Mucosa of descending colon (tissue), 3 donors: ENCODE measurements at regions not wholly inside any gene's neighbourhood (a gene's known extent, or its start where the extent isn't known, plus 50 kb on each side); places are given as distances from the start of the nearest gene placed in this dataset.
A peak's percentile ranks its signal among the peaks of the same experiment; 100 is the strongest.

Experiments
- ATAC-seq: fragments of 200-7000 bp; cut with Tn5 transposase; one replicate; pipeline ENCODE4 v1.9.1; 2020; ENCODE audit warnings: mild to moderate bottlenecking, moderate library complexity
- DNase-seq, 3 donors: peaks; one replicate each; pipeline ENCODE4 v3.0.0-alpha.2; 2020
- H3K36me3 ChIP-seq: fragments of 200-600 bp; one replicate; pipeline ENCODE4 v1.8.0; 2021; ENCODE audit warnings: low read depth, mild to moderate bottlenecking
- H3K4me1 ChIP-seq: fragments of 200-600 bp; one replicate; pipeline ENCODE4 v1.8.0; 2021; ENCODE audit warnings: low read depth, mild to moderate bottlenecking
- H3K4me3 ChIP-seq: fragments of 200-600 bp; one replicate; pipeline ENCODE4 v1.8.0; 2021; ENCODE audit warnings: mild to moderate bottlenecking
- H3K9me3 ChIP-seq: fragments of 200-600 bp; one replicate; pipeline ENCODE4 v1.8.0; 2021; ENCODE audit warnings: mild to moderate bottlenecking
- CTCF ChIP-seq: fragments of 200-600 bp; IDR thresholded peaks from one replicate; pipeline ENCODE4 v1.8.0; 2022; ENCODE audit warnings: antibody characterized with exemption, mild to moderate bottlenecking
- intact Hi-C, 2 donors: fragments of 100-400 bp; cut with DNase I in 1 of 2; cut with micrococcal nuclease in 1 of 2; formaldehyde crosslinking; loops; one replicate each; pipeline versions ENCODE4 v1.11.0 to v1.11.1; 2022; cut with DNase I, micrococcal nuclease
- donor health status: DM: no; HTN: no; CAD: no; lungs with moderate emphysema.
- donor health status: DM: no; HTN: no; CAD: no.
- donor health status: DM: no; HTN: yes; CAD: no.

- ATAC-seq = peak; percentile 48
- DNase-seq = peak in 1 of 3 donors; percentile 45
- Histone ChIP-seq H3K4me1 (peaks cover 46% of the 10 kb centered on the region), H3K9me3 (no peaks in the 10 kb centered on the region), H3K36me3 (no peaks in the 10 kb centered on the region), H3K4me3 (no peak overlapping the region)
- intact Hi-C loops = loop anchor here in 1 of 2 donors (5.0 kb wide), 1 partner anchor 161 kb away; no protein-coding TSS in a partner anchor
- TF ChIP-seq CTCF = no peak
Observed at GRCh38 chr1:116321766-116322175, 51.3 kb upstream of the ATP1A1 start.

GRCh38 chr1:116322752-116323405, 50.2 kb upstream of the ATP1A1 start:
- Histone ChIP-seq H3K4me3 (no peak overlapping the region), H3K9me3 (no peaks in the 10 kb centered on the region), H3K36me3 (no peaks in the 10 kb centered on the region), H3K4me1 (peaks cover 46% of the 10 kb centered on the region)
- intact Hi-C loops = loop anchor here in 1 of 2 donors (5.0 kb wide), 1 partner anchor 159 kb away; no protein-coding TSS in a partner anchor
- no peak for TF ChIP-seq CTCF
- peak; percentile 75 for ATAC-seq
- no peak for DNase-seq
